Panc1 (cell line): ENCODE measurements at regions not wholly inside any gene's neighbourhood (a gene's known extent, or its start where the extent isn't known, plus 50 kb on each side); places are given as distances from the start of the nearest gene placed in this dataset.

Experiments used
- POLR2AphosphoS5 ChIP-seq: IDR thresholded peaks from 2 replicates; pipeline ENCODE4 v1.6.1; 2012; ENCODE audit warnings: mild to moderate bottlenecking, low read depth, low read length, moderate library complexity
- SIN3A ChIP-seq: IDR thresholded peaks from 2 replicates; pipeline ENCODE4 v1.6.1; 2012; ENCODE audit warnings: low read depth, mild to moderate bottlenecking, low read length, moderate library complexity, borderline replicate concordance; ENCODE audit not compliant: insufficient read depth
- TF ChIP-seq, protein P1 (sequence below): fragments of 450-650 bp; IDR thresholded peaks from 2 replicates; pipeline ENCODE4 v1.5.1; 2017; ENCODE audit warnings: mild to moderate bottlenecking
- TF ChIP-seq, protein P2 (sequence below), 2 experiments: IDR thresholded peaks; 2 replicates each; pipeline ENCODE4 v1.6.1; 2011 to 2012; ENCODE audit warnings: low read depth in 2 of 2, control low read depth in 1 of 2, low read length in 1 of 2, mild to moderate bottlenecking in 1 of 2, moderate library complexity in 1 of 2; ENCODE audit not compliant: insufficient read depth in 1 of 2

DNA sequence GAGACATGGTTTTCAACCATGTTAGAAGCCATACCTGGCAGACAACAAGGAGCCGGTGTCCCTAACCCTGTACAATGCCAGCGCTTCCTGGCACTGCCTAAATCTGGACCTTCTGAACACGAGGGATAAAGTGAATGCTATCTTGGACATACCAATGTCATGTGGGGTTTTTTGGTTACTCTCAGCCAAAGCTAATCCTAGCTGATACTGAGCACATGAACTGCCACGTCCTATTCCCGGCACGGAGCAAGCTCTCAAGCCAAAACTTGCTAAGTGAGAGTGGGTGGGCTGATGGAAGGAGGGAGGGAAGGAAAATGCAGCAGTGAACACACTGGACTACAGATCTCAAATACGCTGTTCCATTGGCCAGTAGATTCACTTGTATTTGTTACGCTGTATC is 226.1 kb downstream of the BCOR start:
- TF ChIP-seq, protein P1, sequence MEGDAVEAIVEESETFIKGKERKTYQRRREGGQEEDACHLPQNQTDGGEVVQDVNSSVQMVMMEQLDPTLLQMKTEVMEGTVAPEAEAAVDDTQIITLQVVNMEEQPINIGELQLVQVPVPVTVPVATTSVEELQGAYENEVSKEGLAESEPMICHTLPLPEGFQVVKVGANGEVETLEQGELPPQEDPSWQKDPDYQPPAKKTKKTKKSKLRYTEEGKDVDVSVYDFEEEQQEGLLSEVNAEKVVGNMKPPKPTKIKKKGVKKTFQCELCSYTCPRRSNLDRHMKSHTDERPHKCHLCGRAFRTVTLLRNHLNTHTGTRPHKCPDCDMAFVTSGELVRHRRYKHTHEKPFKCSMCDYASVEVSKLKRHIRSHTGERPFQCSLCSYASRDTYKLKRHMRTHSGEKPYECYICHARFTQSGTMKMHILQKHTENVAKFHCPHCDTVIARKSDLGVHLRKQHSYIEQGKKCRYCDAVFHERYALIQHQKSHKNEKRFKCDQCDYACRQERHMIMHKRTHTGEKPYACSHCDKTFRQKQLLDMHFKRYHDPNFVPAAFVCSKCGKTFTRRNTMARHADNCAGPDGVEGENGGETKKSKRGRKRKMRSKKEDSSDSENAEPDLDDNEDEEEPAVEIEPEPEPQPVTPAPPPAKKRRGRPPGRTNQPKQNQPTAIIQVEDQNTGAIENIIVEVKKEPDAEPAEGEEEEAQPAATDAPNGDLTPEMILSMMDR: no peak
- TF ChIP-seq, protein P2, sequence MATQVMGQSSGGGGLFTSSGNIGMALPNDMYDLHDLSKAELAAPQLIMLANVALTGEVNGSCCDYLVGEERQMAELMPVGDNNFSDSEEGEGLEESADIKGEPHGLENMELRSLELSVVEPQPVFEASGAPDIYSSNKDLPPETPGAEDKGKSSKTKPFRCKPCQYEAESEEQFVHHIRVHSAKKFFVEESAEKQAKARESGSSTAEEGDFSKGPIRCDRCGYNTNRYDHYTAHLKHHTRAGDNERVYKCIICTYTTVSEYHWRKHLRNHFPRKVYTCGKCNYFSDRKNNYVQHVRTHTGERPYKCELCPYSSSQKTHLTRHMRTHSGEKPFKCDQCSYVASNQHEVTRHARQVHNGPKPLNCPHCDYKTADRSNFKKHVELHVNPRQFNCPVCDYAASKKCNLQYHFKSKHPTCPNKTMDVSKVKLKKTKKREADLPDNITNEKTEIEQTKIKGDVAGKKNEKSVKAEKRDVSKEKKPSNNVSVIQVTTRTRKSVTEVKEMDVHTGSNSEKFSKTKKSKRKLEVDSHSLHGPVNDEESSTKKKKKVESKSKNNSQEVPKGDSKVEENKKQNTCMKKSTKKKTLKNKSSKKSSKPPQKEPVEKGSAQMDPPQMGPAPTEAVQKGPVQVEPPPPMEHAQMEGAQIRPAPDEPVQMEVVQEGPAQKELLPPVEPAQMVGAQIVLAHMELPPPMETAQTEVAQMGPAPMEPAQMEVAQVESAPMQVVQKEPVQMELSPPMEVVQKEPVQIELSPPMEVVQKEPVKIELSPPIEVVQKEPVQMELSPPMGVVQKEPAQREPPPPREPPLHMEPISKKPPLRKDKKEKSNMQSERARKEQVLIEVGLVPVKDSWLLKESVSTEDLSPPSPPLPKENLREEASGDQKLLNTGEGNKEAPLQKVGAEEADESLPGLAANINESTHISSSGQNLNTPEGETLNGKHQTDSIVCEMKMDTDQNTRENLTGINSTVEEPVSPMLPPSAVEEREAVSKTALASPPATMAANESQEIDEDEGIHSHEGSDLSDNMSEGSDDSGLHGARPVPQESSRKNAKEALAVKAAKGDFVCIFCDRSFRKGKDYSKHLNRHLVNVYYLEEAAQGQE (IDR thresholded peaks at IDR 0.05; ENCODE audit: insufficient read depth in 1 of 2, low read depth in 2 of 2, low read length in 1 of 2): no peak
- no peak for TF ChIP-seq POLR2AphosphoS5
- no peak for TF ChIP-seq SIN3A
